ENCODE measurements at regions not wholly inside any gene's neighbourhood (a gene's known extent, or its start where the extent isn't known, plus 50 kb on each side); places are given as distances from the start of the nearest gene placed in this dataset.

- no peak for TF ChIP-seq USF1 (IDR thresholded peaks at IDR 0.05)
- TF ChIP-seq FOXM1 (IDR thresholded peaks at IDR 0.05; ENCODE audit: borderline replicate concordance, low read depth), result no peak
- no peak for TF ChIP-seq EP300 (IDR thresholded peaks at IDR 0.05; ENCODE audit: borderline replicate concordance)
- no peak for TF ChIP-seq YY1 (IDR thresholded peaks at IDR 0.05; ENCODE audit: low read depth)
Observed at GRCh38 chr3:83011481-83011880, 1250.0 kb upstream of the GBE1 start.

- no peak for TF ChIP-seq RAD21 (IDR thresholded peaks at IDR 0.05; ENCODE audit: low read depth)
- TF ChIP-seq REST (IDR thresholded peaks at IDR 0.05; ENCODE audit: low read depth), result no peak
- TF ChIP-seq YY1 (IDR thresholded peaks at IDR 0.05; ENCODE audit: low read depth), result no peak
- TF ChIP-seq TCF12 (IDR thresholded peaks at IDR 0.05; ENCODE audit: low read depth), result no peak
- TF ChIP-seq EGR1 (IDR thresholded peaks at IDR 0.05), result no peak
- TF ChIP-seq EP300 (IDR thresholded peaks at IDR 0.05; ENCODE audit: borderline replicate concordance), result no peak
- TF ChIP-seq USF1 (IDR thresholded peaks at IDR 0.05), result no peak
- TF ChIP-seq CEBPB (IDR thresholded peaks at IDR 0.05), result no peak
- no peak for TF ChIP-seq CREB1 (IDR thresholded peaks at IDR 0.05; ENCODE audit: low read depth)
- TF ChIP-seq ZBTB7A (IDR thresholded peaks at IDR 0.05; ENCODE audit: low read depth), result no peak
- no peak for TF ChIP-seq TEAD4 (IDR thresholded peaks at IDR 0.05)
- no peak for TF ChIP-seq FOXM1 (IDR thresholded peaks at IDR 0.05; ENCODE audit: borderline replicate concordance, low read depth)
Observed at GRCh38 chr3:83003917-83004316, 1242.5 kb upstream of the GBE1 start.

GRCh38 chr3:83002869-83003445 is 1241.5 kb upstream of the GBE1 start:
- TF ChIP-seq USF1 (IDR thresholded peaks at IDR 0.05), result no peak
- no peak for TF ChIP-seq REST (IDR thresholded peaks at IDR 0.05; ENCODE audit: low read depth)
- no peak for TF ChIP-seq RAD21 (IDR thresholded peaks at IDR 0.05; ENCODE audit: low read depth)
- TF ChIP-seq CEBPB (IDR thresholded peaks at IDR 0.05), result no peak
- no peak for TF ChIP-seq EP300 (IDR thresholded peaks at IDR 0.05; ENCODE audit: borderline replicate concordance)
- TF ChIP-seq MAX (IDR thresholded peaks at IDR 0.05), result no peak
- TF ChIP-seq TEAD4 (IDR thresholded peaks at IDR 0.05), result no peak
- TF ChIP-seq YY1 (IDR thresholded peaks at IDR 0.05; ENCODE audit: low read depth), result no peak
- no peak for TF ChIP-seq NFIC (IDR thresholded peaks at IDR 0.05)
- TF ChIP-seq ZBTB7A (IDR thresholded peaks at IDR 0.05; ENCODE audit: low read depth), result no peak
- TF ChIP-seq CREB1 (IDR thresholded peaks at IDR 0.05; ENCODE audit: low read depth), result no peak
- no peak for TF ChIP-seq TAF1 (IDR thresholded peaks at IDR 0.05; ENCODE audit: low read depth)
- TF ChIP-seq EGR1 (IDR thresholded peaks at IDR 0.05), result no peak
- no peak for TF ChIP-seq TCF12 (IDR thresholded peaks at IDR 0.05; ENCODE audit: low read depth)
- TF ChIP-seq FOXM1 (IDR thresholded peaks at IDR 0.05; ENCODE audit: borderline replicate concordance, low read depth), result no peak

- no peak for TF ChIP-seq TCF12 (IDR thresholded peaks at IDR 0.05; ENCODE audit: low read depth)
Observed at GRCh38 chr3:82999777-83000176, 1238.3 kb upstream of the GBE1 start.

- TF ChIP-seq NFIC (IDR thresholded peaks at IDR 0.05) (no peak), EP300 (IDR thresholded peaks at IDR 0.05; ENCODE audit: borderline replicate concordance) (no peak), TEAD4 (IDR thresholded peaks at IDR 0.05) (no peak), TCF12 (IDR thresholded peaks at IDR 0.05; ENCODE audit: low read depth) (no peak), USF1 (IDR thresholded peaks at IDR 0.05) (no peak), FOXM1 (IDR thresholded peaks at IDR 0.05; ENCODE audit: borderline replicate concordance, low read depth) (no peak), YY1 (IDR thresholded peaks at IDR 0.05; ENCODE audit: low read depth) (no peak), TAF1 (IDR thresholded peaks at IDR 0.05; ENCODE audit: low read depth) (no peak), REST (IDR thresholded peaks at IDR 0.05; ENCODE audit: low read depth) (no peak), CEBPB (IDR thresholded peaks at IDR 0.05) (no peak), RAD21 (IDR thresholded peaks at IDR 0.05; ENCODE audit: low read depth) (no peak), EGR1 (IDR thresholded peaks at IDR 0.05) (no peak), CREB1 (IDR thresholded peaks at IDR 0.05; ENCODE audit: low read depth) (no peak), ZBTB7A (IDR thresholded peaks at IDR 0.05; ENCODE audit: low read depth) (no peak)
Observed at GRCh38 chr3:82978368-82978767, 1216.9 kb upstream of the GBE1 start.
